SK-N-SH treated with all-trans-retinoic acid at 6 μM for 48 hours (cell line): ENCODE measurements at regions not wholly inside any gene's neighbourhood (a gene's known extent, or its start where the extent isn't known, plus 50 kb on each side); places are given as distances from the start of the nearest gene placed in this dataset.

Experiments
- ATAC-seq: fragments of 200-7000 bp; cut with Tn5 transposase; 3 replicates; pipeline ENCODE4 v1.9.1; 2020; ENCODE audit warnings: mild to moderate bottlenecking, moderate library complexity
- ARNTL ChIP-seq: fragments of 450-650 bp; formaldehyde crosslinking; IDR thresholded peaks from 2 replicates; pipeline ENCODE4 v1.5.0; 2020; ENCODE audit warnings: low read depth, mild to moderate bottlenecking, moderate library complexity, borderline replicate concordance
- BACH2 ChIP-seq: fragments of 250-450 bp; sonication (Bioruptor Pico); IDR thresholded peaks from 2 replicates; pipeline ENCODE4 v1.9.0; 2021; ENCODE audit warnings: mild to moderate bottlenecking, borderline replicate concordance
- CREB5 ChIP-seq: fragments of 250-450 bp; sonication (Bioruptor Pico); IDR thresholded peaks from 2 replicates; pipeline ENCODE4 v1.5.1; 2020; ENCODE audit warnings: low read depth, mild to moderate bottlenecking, moderate library complexity
- CSDC2 ChIP-seq: fragments of 250-450 bp; sonication (Bioruptor Pico); IDR thresholded peaks from 2 replicates; pipeline ENCODE4 v1.5.0; 2020; ENCODE audit warnings: mild to moderate bottlenecking, moderate library complexity
- CSRNP3 ChIP-seq: fragments of 250-450 bp; sonication (Bioruptor Pico); IDR thresholded peaks from 2 replicates; pipeline ENCODE4 v1.5.1; 2021; ENCODE audit warnings: mild to moderate bottlenecking, moderate library complexity
- ESRRG ChIP-seq: fragments of 250-450 bp; sonication (Bioruptor Pico); IDR thresholded peaks from 2 replicates; pipeline ENCODE4 v1.6.1; 2021; ENCODE audit warnings: mild to moderate bottlenecking
- GLIS3 ChIP-seq: fragments of 250-450 bp; sonication (Bioruptor Pico); IDR thresholded peaks from 2 replicates; pipeline ENCODE4 v1.5.0; 2020; ENCODE audit warnings: mild to moderate bottlenecking, moderate library complexity
- ISL1 ChIP-seq: fragments of 250-450 bp; sonication (Bioruptor Pico); IDR thresholded peaks from 2 replicates; pipeline ENCODE4 v2.1.2; 2022; ENCODE audit warnings: mild to moderate bottlenecking, moderate library complexity
- OSR1 ChIP-seq: fragments of 250-450 bp; sonication (Bioruptor Pico); IDR thresholded peaks from 2 replicates; pipeline ENCODE4 v1.8.0; 2022; ENCODE audit warnings: moderate library complexity, mild to moderate bottlenecking, inconsistent platforms
- PATZ1 ChIP-seq: fragments of 250-450 bp; sonication (Bioruptor Pico); IDR thresholded peaks from 2 replicates; pipeline ENCODE4 v1.8.0; 2020; ENCODE audit warnings: mild to moderate bottlenecking, moderate library complexity, borderline replicate concordance
- POU6F1 ChIP-seq: fragments of 250-450 bp; sonication (Bioruptor Pico); IDR thresholded peaks from 2 replicates; pipeline ENCODE4 v1.8.0; 2021; ENCODE audit warnings: low read depth, mild to moderate bottlenecking, moderate library complexity, borderline replicate concordance
- PPARA ChIP-seq: fragments of 250-450 bp; sonication (Bioruptor Pico); IDR thresholded peaks from 2 replicates; pipeline ENCODE4 v1.5.0; 2020; ENCODE audit warnings: mild to moderate bottlenecking, borderline replicate concordance
- RARB ChIP-seq: fragments of 250-450 bp; sonication (Bioruptor Pico); IDR thresholded peaks from 2 replicates; pipeline ENCODE4 v1.8.0; 2021; ENCODE audit warnings: mild to moderate bottlenecking, moderate library complexity
- SNAI2 ChIP-seq: fragments of 250-450 bp; sonication (Bioruptor Pico); IDR thresholded peaks from 2 replicates; pipeline ENCODE4 v1.5.0; 2020; ENCODE audit warnings: mild to moderate bottlenecking, moderate library complexity
- TSHZ2 ChIP-seq: fragments of 250-450 bp; sonication (Bioruptor Pico); IDR thresholded peaks from 2 replicates; pipeline ENCODE4 v1.5.0; 2020; ENCODE audit warnings: mild to moderate bottlenecking, moderate library complexity
- ZFP3 ChIP-seq: fragments of 250-450 bp; sonication (Bioruptor Pico); IDR thresholded peaks from 2 replicates; pipeline ENCODE4 v1.5.0; 2020; ENCODE audit warnings: mild to moderate bottlenecking, moderate library complexity
- ZNF565 ChIP-seq: fragments of 450-650 bp; formaldehyde crosslinking; conservative IDR thresholded peaks from 2 replicates; pipeline ENCODE4 v1.5.0; 2020; ENCODE audit warnings: low read depth, mild to moderate bottlenecking, moderate library complexity
- ZNF70 ChIP-seq: fragments of 450-650 bp; formaldehyde crosslinking; IDR thresholded peaks from 2 replicates; pipeline ENCODE4 v1.5.0; 2020; ENCODE audit warnings: mild to moderate bottlenecking, moderate library complexity
- ZNF8 ChIP-seq: fragments of 450-650 bp; formaldehyde crosslinking; IDR thresholded peaks from 2 replicates; pipeline ENCODE4 v1.5.0; 2020; ENCODE audit warnings: mild to moderate bottlenecking, moderate library complexity

- TF ChIP-seq RARB (CRISPR knock-in tag) (no peak), PATZ1 (CRISPR knock-in tag) (no peak), ZNF8 (CRISPR knock-in tag) (no peak), POU6F1 (CRISPR knock-in tag) (no peak), PPARA (CRISPR knock-in tag) (no peak), ESRRG (no peak), TSHZ2 (no peak), ZNF565 (CRISPR knock-in tag) (no peak), ARNTL (CRISPR knock-in tag) (no peak), ISL1 (CRISPR knock-in tag) (no peak), CSRNP3 (CRISPR knock-in tag) (no peak), ZFP3 (no peak)
- no peak for ATAC-seq
These were observed 643.7 kb downstream of the UTRN start for GRCh38 chr6:144928847-144929246.

GRCh38 chr6:144929262-144929661 lies 644.1 kb downstream of the UTRN start:
- TF ChIP-seq ZNF565 (CRISPR knock-in tag) = no peak
- TF ChIP-seq ZNF70 (CRISPR knock-in tag) = no peak
- no peak for TF ChIP-seq ZFP3
- TF ChIP-seq SNAI2 = no peak
- TF ChIP-seq ZNF8 (CRISPR knock-in tag) = no peak
- no peak for TF ChIP-seq RARB (CRISPR knock-in tag)
- TF ChIP-seq CREB5 (CRISPR knock-in tag) = no peak
- no peak for TF ChIP-seq CSDC2 (CRISPR knock-in tag)
- TF ChIP-seq CSRNP3 (CRISPR knock-in tag) = no peak
- TF ChIP-seq PATZ1 (CRISPR knock-in tag) = no peak
- TF ChIP-seq ESRRG = no peak
- no peak for TF ChIP-seq ISL1 (CRISPR knock-in tag)
- TF ChIP-seq OSR1 (CRISPR knock-in tag) = no peak
- no peak for TF ChIP-seq BACH2
- no peak for TF ChIP-seq GLIS3
- TF ChIP-seq POU6F1 (CRISPR knock-in tag) = no peak
- no peak for TF ChIP-seq ARNTL (CRISPR knock-in tag)
- ATAC-seq = no peak
